ENCODE measurements at regions not wholly inside any gene's neighbourhood (a gene's known extent, or its start where the extent isn't known, plus 50 kb on each side); places are given as distances from the start of the nearest gene placed in this dataset.

DNA sequence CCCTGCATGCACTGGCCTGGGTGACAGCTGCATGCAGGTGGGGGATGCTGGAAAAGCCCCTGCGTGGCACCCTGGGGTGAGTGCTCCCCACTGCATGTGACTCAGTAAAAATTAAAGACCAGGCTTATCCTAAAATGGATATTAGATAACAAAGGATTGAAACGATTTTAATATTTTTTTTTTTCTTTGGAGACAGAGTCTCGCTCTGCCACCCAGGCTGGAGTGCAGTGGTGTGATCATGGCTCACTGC is 334.9 kb downstream of the C16orf95 start:
- no peak for TF ChIP-seq FOXP2 (optimal IDR thresholded peaks at IDR 0.05; ENCODE audit: borderline replicate concordance, extremely low read depth, extremely low read length, insufficient read depth)
- no peak for TF ChIP-seq POLR2AphosphoS5 (IDR thresholded peaks at IDR 0.05; ENCODE audit: low read depth, low read length)
